HepG2 (cell line): ENCODE measurements at regions not wholly inside any gene's neighbourhood (a gene's known extent, or its start where the extent isn't known, plus 50 kb on each side); places are given as distances from the start of the nearest gene placed in this dataset.

Source experiments
- ATAC-seq: fragments of 200-7000 bp; cut with Tn5 transposase; 3 replicates; pipeline ENCODE4 v1.9.1; 2020; ENCODE audit warnings: mild to moderate bottlenecking, moderate library complexity
- BruUV-seq: library from RNA; stranded (reverse); fragments of 400-500 nt; replicated peaks from 2 replicates; lab custom pipeline; 2021; lab: Mats Ljungman, UMichigan
- CTCF ChIA-PET: fragments of 300-600 bp; formaldehyde crosslinking; extraction: SDS; loops from one replicate; lab custom pipeline; 2021; ENCODE audit warnings: low total read pairs, inconsistent platforms, low intra/inter-chr PET ratio; lab: Yijun Ruan, JAX
- POLR2A ChIA-PET: fragments of 350-600 bp; sonication (Branson Sonifier 250); formaldehyde crosslinking; loops from one replicate; lab custom pipeline; 2020; ENCODE audit warnings: antibody characterized with exemption, inconsistent platforms; lab: Yijun Ruan, JAX
- DNase-seq: peaks from one replicate; pipeline ENCODE4 v3.0.0-alpha.2; 2015; ENCODE audit warnings: low spot score
- FAIRE-seq: peaks from 3 replicates; lab custom pipeline; 2011; peaks lifted over from hg19 to GRCh38; lab: Jason Lieb, UNC
- H2AFZ ChIP-seq: one replicate; pipeline ENCODE4 v1.6.1; 2011; ENCODE audit warnings: low read length, inconsistent platforms
- H3K27ac ChIP-seq: fragments of 300-600 bp; 3 replicates; pipeline ENCODE4 v1.8.0; 2011; ENCODE audit warnings: mixed run types, mild to moderate bottlenecking, mixed read lengths, low read length, inconsistent platforms; ENCODE audit not compliant: insufficient read depth; ENCODE audit errors: extremely low read length
- H3K27me3 ChIP-seq, 2 experiments: fragments of 200-600 bp in 1 of 2; 2 replicates in 1 of 2; 3 replicates in 1 of 2; pipeline versions ENCODE4 v1.6.0 to v1.8.0; 2011; ENCODE audit warnings: low read length in 2 of 2, mild to moderate bottlenecking in 2 of 2, moderate library complexity in 2 of 2, inconsistent platforms in 1 of 2; ENCODE audit not compliant: insufficient read depth in 2 of 2, control insufficient read depth in 1 of 2
- H3K36me3 ChIP-seq, 2 experiments: fragments of 200-600 bp in 1 of 2; replicated peaks in 1 of 2; 2 replicates in 1 of 2; 3 replicates in 1 of 2; pipeline versions ENCODE4 v1.5.1 to v1.8.0; 2011; ENCODE audit warnings: low read length in 2 of 2, inconsistent platforms in 1 of 2; ENCODE audit not compliant: insufficient read depth in 2 of 2, control insufficient read depth in 1 of 2
- H3K4me1 ChIP-seq: 2 replicates; pipeline ENCODE4 v1.5.1; 2012; ENCODE audit warnings: low read length, inconsistent platforms; ENCODE audit not compliant: insufficient read depth
- H3K4me2 ChIP-seq: 2 replicates; pipeline ENCODE4 v1.6.0; 2011; ENCODE audit warnings: low read depth, low read length, inconsistent platforms
- H3K4me3 ChIP-seq, 3 experiments: fragments of 200-600 bp in 1 of 3; sonication (generic), shearing (Covaris generic) in 1 of 3; replicated peaks in 1 of 3; 2 replicates each; pipeline ENCODE4 v1.5.1; 2011 to 2016; ENCODE audit warnings: low read length in 3 of 3, inconsistent platforms in 2 of 3, low read depth in 2 of 3, mild to moderate bottlenecking in 2 of 3, control low read depth in 1 of 3, mixed read lengths in 1 of 3; ENCODE audit not compliant: insufficient read depth in 1 of 3
- H3K79me2 ChIP-seq: one replicate; pipeline ENCODE4 v1.6.1; 2011; ENCODE audit warnings: low read length, inconsistent platforms; ENCODE audit not compliant: insufficient read depth
- H3K9ac ChIP-seq: 2 replicates; pipeline ENCODE4 v1.6.0; 2011; ENCODE audit warnings: mild to moderate bottlenecking, low read depth, low read length, inconsistent platforms; ENCODE audit not compliant: insufficient read depth
- H3K9me3 ChIP-seq: 2 replicates; pipeline ENCODE4 v1.5.1; 2012; ENCODE audit warnings: mild to moderate bottlenecking, low read length
- H4K20me1 ChIP-seq: 2 replicates; pipeline ENCODE4 v1.6.0; 2011; ENCODE audit warnings: inconsistent platforms, mild to moderate bottlenecking, low read length, moderate library complexity; ENCODE audit not compliant: insufficient read depth
- ELK4 ChIP-seq: sonication (generic); formaldehyde crosslinking; IDR thresholded peaks from 2 replicates; pipeline ENCODE4 v1.9.0; 2021; ENCODE audit warnings: missing genetic modification reagents, borderline replicate concordance
- FOSL2 ChIP-seq: sonication (generic); formaldehyde crosslinking; IDR thresholded peaks from 2 replicates; pipeline ENCODE4 v1.4.0; 2020; ENCODE audit warnings: missing genetic modification reagents
- GATAD1 ChIP-seq: IDR thresholded peaks from 2 replicates; pipeline ENCODE4 v1.6.1; 2016; ENCODE audit warnings: missing genetic modification reagents, missing compliant biosample characterization
- HINFP ChIP-seq: sonication (generic); formaldehyde crosslinking; IDR thresholded peaks from 2 replicates; pipeline ENCODE4 v1.4.0; 2020; ENCODE audit warnings: low read depth, mild to moderate bottlenecking, missing genetic modification reagents
- HNRNPH1 ChIP-seq: fragments of 200-400 bp; formaldehyde crosslinking; optimal IDR thresholded peaks from 2 replicates; pipeline ENCODE3; 2017; ENCODE audit warnings: mild to moderate bottlenecking, low read depth, low read length
- RNF2 ChIP-seq: fragments of 450-650 bp; conservative IDR thresholded peaks from 2 replicates; pipeline ENCODE4 v1.6.1; 2016; ENCODE audit warnings: low read depth
- RXRA ChIP-seq: sonication (generic); formaldehyde crosslinking; IDR thresholded peaks from 2 replicates; pipeline ENCODE4 v1.5.1; 2020; ENCODE audit warnings: missing genetic modification reagents
- TARDBP ChIP-seq: sonication (generic); formaldehyde crosslinking; IDR thresholded peaks from 2 replicates; pipeline ENCODE4 v1.8.0; 2022; ENCODE audit warnings: mild to moderate bottlenecking, missing genetic modification reagents
- THAP7 ChIP-seq: sonication (generic); formaldehyde crosslinking; IDR thresholded peaks from 2 replicates; pipeline ENCODE4 v1.8.1; 2023; ENCODE audit warnings: mild to moderate bottlenecking, missing genetic modification reagents
- THYN1 ChIP-seq: sonication (generic); formaldehyde crosslinking; IDR thresholded peaks from 2 replicates; pipeline ENCODE4 v1.8.1; 2023; ENCODE audit warnings: low read depth, mild to moderate bottlenecking, moderate library complexity, missing genetic modification reagents, borderline replicate concordance
- TRIM24 ChIP-seq: sonication (generic); formaldehyde crosslinking; IDR thresholded peaks from 2 replicates; pipeline ENCODE4 v1.8.0; 2022; ENCODE audit warnings: mild to moderate bottlenecking, missing genetic modification reagents
- ZBTB33 ChIP-seq: sonication (generic); formaldehyde crosslinking; IDR thresholded peaks from 2 replicates; pipeline ENCODE4 v1.4.0; 2020; ENCODE audit warnings: missing genetic modification reagents
- ZBTB43 ChIP-seq: sonication (generic); formaldehyde crosslinking; conservative IDR thresholded peaks from 2 replicates; pipeline ENCODE4 v1.4.0; 2020; ENCODE audit warnings: missing genetic modification reagents
- ZNF329 ChIP-seq: sonication (generic); formaldehyde crosslinking; IDR thresholded peaks from 2 replicates; pipeline ENCODE4 v1.9.0; 2021; ENCODE audit warnings: low read depth, mild to moderate bottlenecking, missing genetic modification reagents
- ZNF468 ChIP-seq: sonication (generic); formaldehyde crosslinking; IDR thresholded peaks from 2 replicates; pipeline ENCODE4 v1.8.0; 2022; ENCODE audit warnings: mild to moderate bottlenecking, moderate library complexity, missing genetic modification reagents
- ZNF580 ChIP-seq: IDR thresholded peaks from 2 replicates; pipeline ENCODE4 v1.6.1; 2016; ENCODE audit warnings: low read depth, borderline replicate concordance
- ZNF878 ChIP-seq: sonication (generic); formaldehyde crosslinking; IDR thresholded peaks from 2 replicates; pipeline ENCODE4 v1.8.1; 2023; ENCODE audit warnings: mild to moderate bottlenecking, missing genetic modification reagents, moderate library complexity
- WGBS: methylation state at CpG from one replicate; pipeline ENCODE4 v1.1.6; 2017; ENCODE audit warnings: low lambda C conversion rate; 5-methylcytosine and 5-hydroxymethylcytosine counted together
- in situ Hi-C: cut with HindIII; loops from 2 replicates; pipeline ENCODE4 v1.10.0; 2017; ENCODE audit warnings: low pct_unique_long_range_greater_than_20kb; ENCODE audit not compliant: extremely low pct_ligation_motif_present
- intact Hi-C: fragments of 100-400 bp; cut with micrococcal nuclease; formaldehyde crosslinking; loops from one replicate; pipeline ENCODE4 v1.10.0; 2022; ENCODE audit not compliant: unreplicated experiment
- TF ChIP-seq, protein P1 (sequence below): fragments of 450-650 bp; IDR thresholded peaks from 2 replicates; pipeline ENCODE4 v1.6.1; 2017

DNA sequence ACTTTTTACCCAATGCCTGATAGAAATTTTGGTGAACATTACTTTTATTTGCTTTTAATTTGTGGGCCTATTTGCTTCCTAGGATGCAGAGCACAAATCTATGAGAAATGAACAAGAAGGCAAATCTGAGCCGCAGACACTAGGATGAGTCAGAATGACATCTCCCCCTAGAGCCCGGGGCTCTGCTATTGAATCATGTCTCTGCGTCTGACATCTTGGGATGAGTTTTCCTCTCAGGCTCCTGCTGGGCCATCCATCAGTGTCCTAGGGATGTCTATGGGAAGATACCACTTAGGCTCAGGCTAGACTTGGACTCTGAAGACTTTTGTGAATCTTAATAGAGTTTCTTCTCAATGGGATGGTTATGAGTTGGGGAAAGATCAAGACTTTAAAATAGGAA is 157.3 kb upstream of the MTPN start:
- no peak overlapping the region for H3K27ac ChIP-seq
- intact Hi-C loops = no loop called here
- no peaks in the 10 kb centered on the region for H3K79me2 ChIP-seq
- no TSS peak for BruUV-seq
- H3K9ac ChIP-seq = no peak overlapping the region
- ATAC-seq = no peak
- H3K4me1 ChIP-seq = no peaks in the 10 kb centered on the region
- H4K20me1 ChIP-seq = no peaks in the 10 kb centered on the region
- POLR2A ChIA-PET = no interaction called here
- 42% methylated on average over 3 of the region's 3 CpGs for WGBS
- CTCF ChIA-PET = no interaction called here
- FAIRE-seq = no peak
- H3K4me3 ChIP-seq = no peak overlapping the region
- TF ChIP-seq THAP7 (no peak), TARDBP (CRISPR knock-in tag) (no peak), RXRA (CRISPR knock-in tag) (no peak), THYN1 (CRISPR knock-in tag) (no peak), ZNF468 (CRISPR knock-in tag) (no peak), ZBTB43 (CRISPR knock-in tag) (no peak), ELK4 (CRISPR knock-in tag) (no peak), ZBTB33 (no peak), ZNF580 (CRISPR knock-in tag) (no peak), ZNF878 (CRISPR knock-in tag) (no peak), ZNF329 (no peak), FOSL2 (CRISPR knock-in tag) (no peak), TRIM24 (CRISPR knock-in tag) (no peak), GATAD1 (CRISPR knock-in tag) (no peak), HINFP (no peak), HNRNPH1 (no peak), RNF2 (no peak)
- TF ChIP-seq, protein P1, sequence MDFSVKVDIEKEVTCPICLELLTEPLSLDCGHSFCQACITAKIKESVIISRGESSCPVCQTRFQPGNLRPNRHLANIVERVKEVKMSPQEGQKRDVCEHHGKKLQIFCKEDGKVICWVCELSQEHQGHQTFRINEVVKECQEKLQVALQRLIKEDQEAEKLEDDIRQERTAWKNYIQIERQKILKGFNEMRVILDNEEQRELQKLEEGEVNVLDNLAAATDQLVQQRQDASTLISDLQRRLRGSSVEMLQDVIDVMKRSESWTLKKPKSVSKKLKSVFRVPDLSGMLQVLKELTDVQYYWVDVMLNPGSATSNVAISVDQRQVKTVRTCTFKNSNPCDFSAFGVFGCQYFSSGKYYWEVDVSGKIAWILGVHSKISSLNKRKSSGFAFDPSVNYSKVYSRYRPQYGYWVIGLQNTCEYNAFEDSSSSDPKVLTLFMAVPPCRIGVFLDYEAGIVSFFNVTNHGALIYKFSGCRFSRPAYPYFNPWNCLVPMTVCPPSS = no peak
- TF ChIP-seq, all 625 proteins: peak for 0
- in situ Hi-C loops = no loop called here
- no peaks in the 10 kb centered on the region; a peak in 1 of 5 replicates for H3K27me3 ChIP-seq
- H2AFZ ChIP-seq = no peak overlapping the region
- H3K4me2 ChIP-seq = no peak overlapping the region
- no peaks in the 10 kb centered on the region for H3K36me3 ChIP-seq
- DNase-seq = no peak
- no peaks in the 10 kb centered on the region for H3K9me3 ChIP-seq
